Body of pancreas (tissue), 4 donors: ENCODE measurements at regions not wholly inside any gene's neighbourhood (a gene's known extent, or its start where the extent isn't known, plus 50 kb on each side); places are given as distances from the start of the nearest gene placed in this dataset.

Experiments used
- ATAC-seq: fragments of 150-250 bp; one replicate; pipeline ENCODE4 v1.9.1; 2016
- DNase-seq, 4 donors: peaks; one replicate each; pipeline ENCODE4 v3.0.0-alpha.2; 2019
- H3K27ac ChIP-seq, 4 donors: fragments of 200-600 bp; sonication (generic); 1 replicate in 3 of 4; 2 replicates in 1 of 4; pipeline versions ENCODE4 v1.5.1 to v1.6.1; 2016 to 2019; ENCODE audit warnings: mild to moderate bottlenecking in 1 of 4, mixed read lengths in 1 of 4, moderate library complexity in 1 of 4
- H3K27me3 ChIP-seq, 2 donors: fragments of 200-600 bp; sonication (generic); one replicate each; pipeline ENCODE4 v1.6.0; 2016; ENCODE audit warnings: mild to moderate bottlenecking in 1 of 2
- H3K36me3 ChIP-seq, 2 donors: fragments of 200-600 bp; sonication (generic); replicated peaks in 1 of 2; 2 replicates each; pipeline ENCODE4 v1.5.1; 2016; ENCODE audit warnings: low read depth in 2 of 2; ENCODE audit not compliant: insufficient read depth in 1 of 2
- H3K4me1 ChIP-seq: fragments of 200-600 bp; sonication (generic); one replicate; pipeline ENCODE4 v1.6.0; 2016
- H3K4me3 ChIP-seq, 2 donors: fragments of 200-600 bp; sonication (generic); 1 replicate in 1 of 2; 2 replicates in 1 of 2; pipeline ENCODE4 v1.5.1; 2016 to 2019
- H3K9me3 ChIP-seq, 3 donors: fragments of 200-600 bp; sonication (generic); 1 replicate in 2 of 3; 2 replicates in 1 of 3; pipeline ENCODE4 v1.5.1; 2016
- POLR2A ChIP-seq, 3 donors: fragments of 450-650 bp; IDR thresholded peaks; one replicate each; pipeline ENCODE4 v1.6.1; 2016; ENCODE audit warnings: antibody characterized with exemption in 3 of 3, mild to moderate bottlenecking in 2 of 3
- WGBS, 2 donors: methylation state at CpG; one replicate each; pipeline ENCODE4 v1.1.5; 2017; 5-methylcytosine and 5-hydroxymethylcytosine counted together
- intact Hi-C: fragments of 100-400 bp; cut with DNase I; formaldehyde crosslinking; loops from one replicate; pipeline ENCODE4 v1.15.1; 2023
- TF ChIP-seq, protein P1 (sequence below), 7 experiments: fragments of 450-650 bp in 4 of 7; fragments of 200-600 bp in 3 of 7; sonication (generic) in 3 of 7; IDR thresholded peaks; one replicate each; pipeline ENCODE4 v1.5.1; 2016 to 2019; ENCODE audit warnings: antibody characterized with exemption in 7 of 7

GRCh38 chr2:19670303-19670702 is 231.5 kb downstream of the TTC32 start:
- no peak for DNase-seq
- Histone ChIP-seq H3K36me3 (no peaks in the 10 kb centered on the region), H3K27me3 (no peaks in the 10 kb centered on the region), H3K4me1 (no peaks in the 10 kb centered on the region), H3K27ac (no peak overlapping the region), H3K9me3 (no peaks in the 10 kb centered on the region), H3K4me3 (no peak overlapping the region)
- intact Hi-C loops, result no loop called here
- ATAC-seq, result no peak
- WGBS, 2 donors, result 69 to 81% methylated on average over 2 of the region's 2 CpGs
- TF ChIP-seq, protein P1, sequence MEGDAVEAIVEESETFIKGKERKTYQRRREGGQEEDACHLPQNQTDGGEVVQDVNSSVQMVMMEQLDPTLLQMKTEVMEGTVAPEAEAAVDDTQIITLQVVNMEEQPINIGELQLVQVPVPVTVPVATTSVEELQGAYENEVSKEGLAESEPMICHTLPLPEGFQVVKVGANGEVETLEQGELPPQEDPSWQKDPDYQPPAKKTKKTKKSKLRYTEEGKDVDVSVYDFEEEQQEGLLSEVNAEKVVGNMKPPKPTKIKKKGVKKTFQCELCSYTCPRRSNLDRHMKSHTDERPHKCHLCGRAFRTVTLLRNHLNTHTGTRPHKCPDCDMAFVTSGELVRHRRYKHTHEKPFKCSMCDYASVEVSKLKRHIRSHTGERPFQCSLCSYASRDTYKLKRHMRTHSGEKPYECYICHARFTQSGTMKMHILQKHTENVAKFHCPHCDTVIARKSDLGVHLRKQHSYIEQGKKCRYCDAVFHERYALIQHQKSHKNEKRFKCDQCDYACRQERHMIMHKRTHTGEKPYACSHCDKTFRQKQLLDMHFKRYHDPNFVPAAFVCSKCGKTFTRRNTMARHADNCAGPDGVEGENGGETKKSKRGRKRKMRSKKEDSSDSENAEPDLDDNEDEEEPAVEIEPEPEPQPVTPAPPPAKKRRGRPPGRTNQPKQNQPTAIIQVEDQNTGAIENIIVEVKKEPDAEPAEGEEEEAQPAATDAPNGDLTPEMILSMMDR (IDR thresholded peaks at IDR 0.05), result no peak
- no peak for TF ChIP-seq POLR2A (IDR thresholded peaks at IDR 0.05)

GRCh38 chr2:19669559-19669958 is 232.2 kb downstream of the TTC32 start:
- intact Hi-C loops, result no loop called here

DNA sequence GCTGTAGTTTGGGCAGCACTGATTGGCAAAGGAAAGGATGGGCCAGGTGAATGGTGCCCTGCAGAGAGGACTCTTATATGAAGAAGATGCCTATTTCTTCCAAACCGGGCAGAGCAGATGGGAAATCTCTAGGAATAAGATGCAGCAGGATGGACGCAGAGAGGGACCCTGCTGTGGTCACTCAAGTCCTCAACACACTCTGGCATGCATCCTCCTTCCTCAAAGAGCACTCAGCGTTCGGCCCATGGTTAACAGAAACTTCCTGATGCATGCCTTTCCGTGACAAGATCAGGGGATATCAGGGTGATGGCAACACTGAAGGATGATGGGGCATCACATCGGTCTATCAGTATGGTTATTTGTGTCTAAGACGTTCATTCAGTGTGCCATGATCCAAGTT is 232.7 kb downstream of the TTC32 start:
- DNase-seq (no peak), ATAC-seq (no peak)
- H3K27ac ChIP-seq, result no peak overlapping the region
- H3K4me1 ChIP-seq, result no peaks in the 10 kb centered on the region
- no peaks in the 10 kb centered on the region for H3K36me3 ChIP-seq
- 61 to 72% methylated on average over 7 of the region's 7 CpGs for WGBS, 2 donors
- no peaks in the 10 kb centered on the region for H3K27me3 ChIP-seq
- TF ChIP-seq, protein P1 (IDR thresholded peaks at IDR 0.05), result no peak
- no peak for TF ChIP-seq POLR2A (IDR thresholded peaks at IDR 0.05)
- H3K9me3 ChIP-seq, result no peaks in the 10 kb centered on the region
- intact Hi-C loops, result no loop called here
- H3K4me3 ChIP-seq, result no peak overlapping the region

More at GRCh38 chr2:19669559-19669958, 232.2 kb downstream of the TTC32 start:
- Histone ChIP-seq H3K27me3 (no peaks in the 10 kb centered on the region), H3K36me3 (no peaks in the 10 kb centered on the region), H3K4me1 (no peaks in the 10 kb centered on the region), H3K4me3 (no peak overlapping the region), H3K27ac (no peak overlapping the region), H3K9me3 (no peaks in the 10 kb centered on the region)
- no peak for ATAC-seq
- WGBS, 2 donors, result 59 to 64% methylated on average over 9 of the region's 9 CpGs
- DNase-seq, result no peak
- TF ChIP-seq, protein P1 (IDR thresholded peaks at IDR 0.05), result no peak
- TF ChIP-seq POLR2A (IDR thresholded peaks at IDR 0.05), result no peak

GRCh38 chr2:19667536-19667949 is 234.2 kb downstream of the TTC32 start:
- Histone ChIP-seq H3K4me1 (no peaks in the 10 kb centered on the region), H3K27ac (no peak overlapping the region), H3K4me3 (no peak overlapping the region), H3K9me3 (no peaks in the 10 kb centered on the region), H3K36me3 (no peaks in the 10 kb centered on the region), H3K27me3 (no peaks in the 10 kb centered on the region)
- ATAC-seq (no peak), DNase-seq (no peak)
- intact Hi-C loops, result no loop called here
- TF ChIP-seq, protein P1 (IDR thresholded peaks at IDR 0.05), result no peak
- no peak for TF ChIP-seq POLR2A (IDR thresholded peaks at IDR 0.05)
- 53 to 72% methylated on average over 8 of the region's 8 CpGs for WGBS, 2 donors

DNA sequence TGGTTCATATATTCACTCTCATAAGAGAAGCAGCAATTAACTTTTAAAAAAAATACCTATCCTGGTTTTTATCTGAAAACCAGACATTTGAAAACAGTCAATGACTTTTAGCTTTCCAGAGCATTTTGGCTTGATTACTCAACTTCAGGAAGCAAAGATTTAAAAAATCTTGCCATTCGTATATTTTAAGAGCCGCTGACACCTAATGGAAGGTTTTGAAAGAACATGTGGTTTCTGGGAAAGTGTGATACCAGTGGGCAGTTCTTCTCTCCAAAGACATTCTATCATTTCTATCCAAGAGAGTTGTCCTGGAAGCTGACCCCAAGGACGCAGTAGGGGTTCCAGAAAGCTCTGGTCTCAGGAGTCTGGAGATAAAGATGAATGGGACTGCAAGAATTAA is 234.7 kb downstream of the TTC32 start:
- TF ChIP-seq POLR2A (IDR thresholded peaks at IDR 0.05), result no peak
- TF ChIP-seq, protein P1 (IDR thresholded peaks at IDR 0.05), result peak in 1 of 7 experiments; percentile 12
- Histone ChIP-seq H3K27me3 (no peaks in the 10 kb centered on the region), H3K4me1 (no peaks in the 10 kb centered on the region), H3K27ac (no peak overlapping the region), H3K36me3 (no peaks in the 10 kb centered on the region), H3K4me3 (no peak overlapping the region), H3K9me3 (no peaks in the 10 kb centered on the region)
- ATAC-seq (no peak), DNase-seq (no peak)
- 52 to 62% methylated on average over 3 of the region's 3 CpGs for WGBS, 2 donors
- intact Hi-C loops, result no loop called here
